ENCODE measurements at regions not wholly inside any gene's neighbourhood (a gene's known extent, or its start where the extent isn't known, plus 50 kb on each side); places are given as distances from the start of the nearest gene placed in this dataset.

GRCh38 chr4:177052211-177052934 lies 257.3 kb upstream of the NEIL3 start:
- Mint-ChIP-seq H3K27me3 (ENCODE audit: low read depth in 3 of 3) (peaks cover 0 to 3% (median 2%) of the 10 kb centered on the region in 3 donors), H3K27ac (no peak overlapping the region), H3K9me3 (peaks cover 0 to 9% (median 0%) of the 10 kb centered on the region in 6 donors), H3K4me3 (no peak overlapping the region), H3K4me1 (no peaks in the 10 kb centered on the region), H3K36me3 (no peaks in the 10 kb centered on the region)
- DNase-seq, result no peak

- Mint-ChIP-seq H3K4me3 (no peak overlapping the region), H3K4me1 (no peaks in the 10 kb centered on the region), H3K36me3 (no peaks in the 10 kb centered on the region), H3K27me3 (ENCODE audit: low read depth in 3 of 3) (peaks cover 0 to 3% (median 2%) of the 10 kb centered on the region in 3 donors), H3K9me3 (peaks cover 0 to 7% (median 2%) of the 10 kb centered on the region in 6 donors), H3K27ac (no peak overlapping the region)
- DNase-seq, result no peak
Observed at GRCh38 chr4:177057186-177057585, 252.5 kb upstream of the NEIL3 start.

- Mint-ChIP-seq H3K9me3 (peaks cover 2 to 16% (median 4%) of the 10 kb centered on the region in 6 donors), H3K36me3 (no peaks in the 10 kb centered on the region), H3K4me1 (no peaks in the 10 kb centered on the region), H3K27ac (no peak overlapping the region), H3K4me3 (no peak overlapping the region), H3K27me3 (ENCODE audit: low read depth in 3 of 3) (peaks cover 0 to 2% (median 1%) of the 10 kb centered on the region in 3 donors)
- no peak for DNase-seq
Observed at GRCh38 chr4:177064116-177064515, 245.6 kb upstream of the NEIL3 start.

GRCh38 chr4:177064729-177065394 lies 244.8 kb upstream of the NEIL3 start:
- Mint-ChIP-seq H3K27ac (no peak overlapping the region), H3K9me3 (peaks cover 2 to 16% (median 4%) of the 10 kb centered on the region in 6 donors), H3K36me3 (no peaks in the 10 kb centered on the region), H3K4me1 (no peaks in the 10 kb centered on the region), H3K27me3 (ENCODE audit: low read depth in 3 of 3) (peaks cover 0 to 2% (median 1%) of the 10 kb centered on the region in 3 donors), H3K4me3 (no peak overlapping the region)
- DNase-seq, result no peak

- Mint-ChIP-seq H3K4me3 (no peak overlapping the region), H3K9me3 (peaks cover 2 to 16% (median 5%) of the 10 kb centered on the region in 6 donors), H3K27me3 (ENCODE audit: low read depth in 3 of 3) (peaks cover 0 to 2% (median 1%) of the 10 kb centered on the region in 3 donors), H3K36me3 (no peaks in the 10 kb centered on the region), H3K27ac (no peak overlapping the region), H3K4me1 (no peaks in the 10 kb centered on the region)
- no peak for DNase-seq
Observed at GRCh38 chr4:177066746-177067145, 242.9 kb upstream of the NEIL3 start.

- H3K36me3 Mint-ChIP-seq, result no peaks in the 10 kb centered on the region
- H3K9me3 Mint-ChIP-seq, result peaks cover 0 to 6% (median 3%) of the 10 kb centered on the region in 6 donors
- H3K27ac Mint-ChIP-seq, result no peak overlapping the region
Observed at GRCh38 chr4:177070533-177071058, 239.1 kb upstream of the NEIL3 start.

GRCh38 chr4:177077095-177077971 lies 232.3 kb upstream of the NEIL3 start:
- peaks cover 0 to 7% (median under 1%) of the 10 kb centered on the region in 6 donors for H3K9me3 Mint-ChIP-seq
- H3K4me3 Mint-ChIP-seq, result no peak overlapping the region
- H3K36me3 Mint-ChIP-seq, result no peaks in the 10 kb centered on the region
- H3K4me1 Mint-ChIP-seq, result no peaks in the 10 kb centered on the region
- no peak for DNase-seq
- no peaks in the 10 kb centered on the region for H3K27me3 Mint-ChIP-seq (ENCODE audit: low read depth in 3 of 3)
- no peak overlapping the region for H3K27ac Mint-ChIP-seq

More at GRCh38 chr4:177070533-177071058, 239.1 kb upstream of the NEIL3 start:
- Mint-ChIP-seq H3K27me3 (ENCODE audit: low read depth in 3 of 3) (peaks cover 0 to 2% (median 1%) of the 10 kb centered on the region in 3 donors), H3K4me3 (no peak overlapping the region), H3K4me1 (no peaks in the 10 kb centered on the region)
- no peak for DNase-seq

GRCh38 chr4:177079327-177079726 lies 230.3 kb upstream of the NEIL3 start:
- Mint-ChIP-seq H3K36me3 (no peaks in the 10 kb centered on the region), H3K4me1 (no peaks in the 10 kb centered on the region), H3K27me3 (ENCODE audit: low read depth in 3 of 3) (no peaks in the 10 kb centered on the region), H3K9me3 (peaks cover 0 to 7% (median 5%) of the 10 kb centered on the region in 6 donors), H3K4me3 (no peak overlapping the region), H3K27ac (no peak overlapping the region)
- no peak for DNase-seq

- no peak overlapping the region for H3K27ac Mint-ChIP-seq
- H3K27me3 Mint-ChIP-seq (ENCODE audit: low read depth in 3 of 3), result peaks cover 0 to 1% (median 0%) of the 10 kb centered on the region in 3 donors
Observed at GRCh38 chr4:177080388-177080787, 229.3 kb upstream of the NEIL3 start.

GRCh38 chr4:177087060-177087459 lies 222.6 kb upstream of the NEIL3 start:
- Mint-ChIP-seq H3K4me1 (no peaks in the 10 kb centered on the region), H3K36me3 (no peaks in the 10 kb centered on the region), H3K4me3 (no peak overlapping the region), H3K9me3 (peaks cover 0 to 10% (median 4%) of the 10 kb centered on the region in 6 donors), H3K27me3 (ENCODE audit: low read depth in 3 of 3) (peaks cover 0 to 1% (median 0%) of the 10 kb centered on the region in 3 donors), H3K27ac (no peak overlapping the region)
- no peak for DNase-seq

More at GRCh38 chr4:177080388-177080787, 229.3 kb upstream of the NEIL3 start:
- Mint-ChIP-seq H3K4me3 (no peak overlapping the region), H3K9me3 (peaks cover 0 to 7% (median 4%) of the 10 kb centered on the region in 6 donors), H3K36me3 (no peaks in the 10 kb centered on the region), H3K4me1 (no peaks in the 10 kb centered on the region)
- DNase-seq, result no peak

- H3K4me1 Mint-ChIP-seq, result no peaks in the 10 kb centered on the region
- no peaks in the 10 kb centered on the region for H3K36me3 Mint-ChIP-seq
- peaks cover 0 to 10% (median 4%) of the 10 kb centered on the region in 6 donors for H3K9me3 Mint-ChIP-seq
- H3K27ac Mint-ChIP-seq, result no peak overlapping the region
- H3K4me3 Mint-ChIP-seq, result no peak overlapping the region
- H3K27me3 Mint-ChIP-seq (ENCODE audit: low read depth in 3 of 3), result peaks cover 0 to 1% (median 0%) of the 10 kb centered on the region in 3 donors
- no peak for DNase-seq
Observed at GRCh38 chr4:177087499-177087898, 222.2 kb upstream of the NEIL3 start.

- no peaks in the 10 kb centered on the region for H3K36me3 Mint-ChIP-seq
- peaks cover 0 to 8% (median 2%) of the 10 kb centered on the region in 6 donors for H3K9me3 Mint-ChIP-seq
- H3K27ac Mint-ChIP-seq, result no peak overlapping the region
- peaks cover 0 to 3% (median 0%) of the 10 kb centered on the region in 3 donors for H3K27me3 Mint-ChIP-seq (ENCODE audit: low read depth in 3 of 3)
- no peak overlapping the region for H3K4me3 Mint-ChIP-seq
- DNase-seq, result no peak
- no peaks in the 10 kb centered on the region for H3K4me1 Mint-ChIP-seq
Observed at GRCh38 chr4:177091515-177091914, 218.2 kb upstream of the NEIL3 start.

- peaks cover 0 to 8% (median 3%) of the 10 kb centered on the region in 6 donors for H3K9me3 Mint-ChIP-seq
- H3K27ac Mint-ChIP-seq, result no peak overlapping the region
- no peak for DNase-seq
- no peaks in the 10 kb centered on the region for H3K4me1 Mint-ChIP-seq
- H3K27me3 Mint-ChIP-seq (ENCODE audit: low read depth in 3 of 3), result peaks cover 0 to 3% (median 0%) of the 10 kb centered on the region in 3 donors
- H3K4me3 Mint-ChIP-seq, result no peak overlapping the region
- H3K36me3 Mint-ChIP-seq, result no peaks in the 10 kb centered on the region
Observed at GRCh38 chr4:177092807-177093206, 216.9 kb upstream of the NEIL3 start.
